ENCODE measurements at regions not wholly inside any gene's neighbourhood (a gene's known extent, or its start where the extent isn't known, plus 50 kb on each side); places are given as distances from the start of the nearest gene placed in this dataset.

GRCh38 chr22:48438800-48439559, 1388.7 kb downstream of the BRD1 start:
- TF ChIP-seq CTCF (IDR thresholded peaks at IDR 0.05): no peak
- Histone ChIP-seq H3K27ac (no peak overlapping the region), H3K4me3 (no peak overlapping the region)
- DNase-seq (ENCODE audit: low spot score): no peak

DNA sequence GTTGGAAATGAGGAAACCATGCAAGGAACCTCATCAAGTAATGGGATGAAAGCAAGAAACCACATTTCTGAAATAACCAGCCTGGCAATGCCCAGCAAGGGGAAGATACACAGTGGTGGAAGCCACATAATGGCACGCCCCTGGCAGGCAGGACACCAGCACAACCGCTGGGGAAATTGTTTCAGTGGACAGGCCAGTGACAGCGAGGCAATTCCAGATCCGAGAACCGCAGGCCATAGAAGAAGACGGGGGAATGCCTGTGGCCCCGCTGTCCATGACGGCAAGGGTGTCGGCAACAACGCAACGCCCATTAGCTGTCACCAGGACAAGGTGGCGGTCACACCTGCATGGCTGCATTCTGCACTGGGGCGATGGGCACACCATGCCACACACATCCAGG, 1389.6 kb downstream of the BRD1 start:
- no peak overlapping the region for H3K4me3 ChIP-seq
- no peak overlapping the region for H3K27ac ChIP-seq
- TF ChIP-seq CTCF (IDR thresholded peaks at IDR 0.05): no peak
- no peak for DNase-seq (ENCODE audit: low spot score)

DNA sequence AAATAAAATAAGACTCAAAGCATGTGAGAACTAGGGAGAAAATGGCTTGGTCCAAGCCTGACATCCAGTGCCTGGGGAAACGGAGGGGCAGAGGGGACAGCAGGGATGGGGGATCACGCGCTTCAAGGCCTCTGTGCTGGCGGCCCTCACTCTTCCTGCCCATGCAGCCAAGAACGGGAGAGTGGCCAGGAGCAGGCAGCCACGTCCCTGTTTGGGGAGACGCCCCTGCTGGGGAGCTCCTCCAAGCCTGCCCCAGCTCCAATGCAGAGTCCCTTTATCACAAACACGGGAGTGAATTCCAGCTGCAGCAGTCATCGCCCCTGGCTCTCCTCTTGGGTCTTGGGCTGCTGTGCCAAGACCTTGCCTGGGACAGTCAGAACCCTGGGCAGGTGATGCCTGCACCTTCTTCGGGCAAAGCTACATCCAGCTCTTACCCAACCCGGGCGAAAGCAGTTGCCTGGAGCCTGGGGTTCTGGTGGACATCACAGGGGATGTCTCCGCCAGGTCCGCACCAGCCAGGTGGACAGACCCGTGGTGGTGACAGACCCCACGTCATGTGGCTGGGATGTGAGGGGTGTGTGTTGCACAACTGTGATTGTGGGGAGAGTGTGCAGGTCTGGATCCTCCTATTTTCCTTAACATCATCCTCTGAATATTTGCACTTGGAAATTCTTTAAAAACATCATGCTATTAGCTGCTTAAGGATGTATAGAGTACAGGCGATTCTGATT, 1391.3 kb downstream of the BRD1 start:
- TF ChIP-seq CTCF (IDR thresholded peaks at IDR 0.05): no peak
- H3K4me3 ChIP-seq: no peak overlapping the region
- no peak for DNase-seq (ENCODE audit: low spot score)
- no peak overlapping the region for H3K27ac ChIP-seq

- Histone ChIP-seq H3K4me3 (no peak overlapping the region), H3K27ac (no peak overlapping the region)
- no peak for TF ChIP-seq CTCF (IDR thresholded peaks at IDR 0.05)
- DNase-seq (ENCODE audit: low spot score): no peak
Observed at GRCh38 chr22:48434868-48435250, 1392.8 kb downstream of the BRD1 start.

- no peak overlapping the region for H3K27ac ChIP-seq
- no peak for DNase-seq (ENCODE audit: low spot score)
- no peak for TF ChIP-seq CTCF (IDR thresholded peaks at IDR 0.05)
- H3K4me3 ChIP-seq: no peak overlapping the region
Observed at GRCh38 chr22:48434156-48434867, 1393.4 kb downstream of the BRD1 start.

DNA sequence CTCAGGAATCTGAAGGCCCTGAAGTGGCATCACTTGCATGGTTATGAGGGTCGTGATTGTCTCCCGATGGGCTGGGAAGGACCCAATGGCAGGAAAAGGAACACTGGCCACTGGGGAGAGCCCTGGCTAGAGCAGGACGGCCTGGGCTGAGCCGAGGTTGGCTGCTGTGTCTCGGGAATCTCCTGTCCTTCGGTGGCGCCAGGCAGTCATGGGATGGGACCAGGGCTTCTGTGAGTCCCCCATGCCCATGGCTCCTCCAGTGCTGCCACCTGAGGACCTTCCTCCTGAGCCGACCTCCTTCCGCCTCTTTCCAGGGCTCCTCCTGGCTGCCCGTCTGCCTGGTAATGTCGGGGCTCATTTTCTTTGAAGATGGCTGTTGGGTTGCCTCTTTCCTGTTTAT, 1394.0 kb downstream of the BRD1 start:
- Histone ChIP-seq H3K4me3 (no peak overlapping the region), H3K27ac (no peak overlapping the region)
- no peak for DNase-seq (ENCODE audit: low spot score)
- no peak for TF ChIP-seq CTCF (IDR thresholded peaks at IDR 0.05)
